Endothelial cell of umbilical vein (primary cell): ENCODE measurements at regions not wholly inside any gene's neighbourhood (a gene's known extent, or its start where the extent isn't known, plus 50 kb on each side); places are given as distances from the start of the nearest gene placed in this dataset.

Experiments
- BruUV-seq: library from RNA; stranded (reverse); fragments of 400-500 nt; replicated peaks from 2 replicates; lab custom pipeline; 2021; lab: Mats Ljungman, UMichigan
- CTCF ChIA-PET: fragments of 300-600, 350-600 bp; sonication (Branson Sonifier 250); formaldehyde crosslinking; loops from one replicate; lab custom pipeline; 2021; ENCODE audit warnings: antibody characterized with exemption, inconsistent platforms; lab: Charles Lee
- POLR2A ChIA-PET: fragments of 300-600, 350-600 bp; sonication (Branson Sonifier 250); formaldehyde crosslinking; loops from one replicate; lab custom pipeline; 2021; ENCODE audit warnings: antibody characterized with exemption, inconsistent platforms; lab: Charles Lee
- DNase-seq: peaks from one replicate; pipeline ENCODE4 v3.0.0-alpha.2; 2011; ENCODE audit warnings: low read depth, low spot score
- FAIRE-seq: peaks from 2 replicates; lab custom pipeline; 2011; peaks lifted over from hg19 to GRCh38; lab: Jason Lieb, UNC
- H2AFZ ChIP-seq: 2 replicates; pipeline ENCODE4 v1.6.0; 2012; ENCODE audit warnings: low read depth, low read length, control low read depth, inconsistent platforms
- H3K27ac ChIP-seq: 2 replicates; pipeline ENCODE4 v1.5.1; 2011; ENCODE audit warnings: low read depth, mild to moderate bottlenecking, control low read depth, low read length, moderate library complexity; ENCODE audit not compliant: insufficient read depth
- H3K27me3 ChIP-seq, 2 experiments: 2 replicates each; pipeline versions ENCODE4 v1.6.0 to v1.6.1; 2011; ENCODE audit warnings: low read length in 2 of 2, mixed read lengths in 1 of 2; ENCODE audit not compliant: control insufficient read depth in 2 of 2, insufficient read depth in 2 of 2
- H3K36me3 ChIP-seq, 2 experiments: 2 replicates in 1 of 2; 3 replicates in 1 of 2; pipeline ENCODE4 v1.5.1; 2011; ENCODE audit warnings: low read length in 2 of 2, mild to moderate bottlenecking in 1 of 2, moderate library complexity in 1 of 2; ENCODE audit not compliant: control insufficient read depth in 2 of 2, insufficient read depth in 2 of 2; ENCODE audit errors: extremely low read depth in 1 of 2
- H3K4me1 ChIP-seq: 3 replicates; pipeline ENCODE4 v1.5.1; 2011; ENCODE audit warnings: mild to moderate bottlenecking, low read length; ENCODE audit not compliant: control insufficient read depth, insufficient read depth; ENCODE audit errors: extremely low read depth
- H3K4me2 ChIP-seq: 2 replicates; pipeline ENCODE4 v1.6.1; 2011; ENCODE audit warnings: low read length, control low read depth, mixed read lengths; ENCODE audit not compliant: insufficient read depth
- H3K4me3 ChIP-seq, 3 experiments: fragments of 200-600 bp in 1 of 3; sonication (generic), shearing (Covaris generic) in 1 of 3; replicated peaks in 1 of 3; 2 replicates each; pipeline ENCODE4 v1.5.1; 2011 to 2016; ENCODE audit warnings: control low read depth in 3 of 3, low read length in 3 of 3, mild to moderate bottlenecking in 2 of 3, inconsistent platforms in 1 of 3, low read depth in 1 of 3, moderate library complexity in 1 of 3; ENCODE audit not compliant: insufficient read depth in 1 of 3
- H3K79me2 ChIP-seq: 2 replicates; pipeline ENCODE4 v1.6.0; 2012; ENCODE audit warnings: low read length, inconsistent platforms; ENCODE audit not compliant: control insufficient read depth, insufficient read depth
- H3K9ac ChIP-seq: replicated peaks from 2 replicates; pipeline ENCODE3; 2011; ENCODE audit warnings: low read length, control low read depth; ENCODE audit not compliant: insufficient read depth; ENCODE audit errors: extremely low read depth
- H3K9me1 ChIP-seq: replicated peaks from 3 replicates; pipeline ENCODE4 v1.6.0; 2011; ENCODE audit warnings: mild to moderate bottlenecking, low read length; ENCODE audit not compliant: control insufficient read depth, insufficient read depth; ENCODE audit errors: extremely low read depth
- H3K9me3 ChIP-seq: replicated peaks from 2 replicates; pipeline ENCODE4 v1.5.1; 2012; ENCODE audit warnings: low read length, inconsistent platforms; ENCODE audit not compliant: control insufficient read depth, insufficient read depth
- H4K20me1 ChIP-seq: replicated peaks from 2 replicates; pipeline ENCODE3; 2011; ENCODE audit warnings: mild to moderate bottlenecking, low read length; ENCODE audit not compliant: control insufficient read depth, insufficient read depth; ENCODE audit errors: extremely low read depth
- EZH2 ChIP-seq: IDR thresholded peaks from 2 replicates; pipeline ENCODE4 v1.6.1; 2012; ENCODE audit warnings: borderline replicate concordance, low read depth, mild to moderate bottlenecking, moderate library complexity, low read length, inconsistent platforms; ENCODE audit not compliant: severe bottlenecking
- FOS ChIP-seq: IDR thresholded peaks from 2 replicates; pipeline ENCODE4 v1.6.1; 2011; ENCODE audit warnings: mild to moderate bottlenecking, low read length, moderate library complexity, borderline replicate concordance; ENCODE audit not compliant: insufficient read depth
- GATA2 ChIP-seq: IDR thresholded peaks from 2 replicates; pipeline ENCODE4 v1.7.0; 2011; ENCODE audit warnings: low read depth, mild to moderate bottlenecking, moderate library complexity, mixed read lengths, low read length; ENCODE audit not compliant: insufficient read length, insufficient read depth
- JUN ChIP-seq: IDR thresholded peaks from 2 replicates; pipeline ENCODE4 v1.6.1; 2011; ENCODE audit warnings: borderline replicate concordance, low read depth; ENCODE audit not compliant: insufficient read length, insufficient read depth
- MYC ChIP-seq: IDR thresholded peaks from one replicate; pipeline ENCODE4 v1.6.1; 2011; ENCODE audit warnings: mild to moderate bottlenecking, low read depth, low read length
- POLR2A ChIP-seq: IDR thresholded peaks from 2 replicates; pipeline ENCODE4 v1.6.1; 2012; ENCODE audit warnings: low read depth, mild to moderate bottlenecking, control low read depth, low read length
- POLR2AphosphoS5 ChIP-seq: IDR thresholded peaks from 2 replicates; pipeline ENCODE4 v1.6.1; 2012; ENCODE audit warnings: low read depth, mild to moderate bottlenecking, control low read depth, low read length, moderate library complexity; ENCODE audit not compliant: insufficient read depth
- dilution Hi-C: fragments of 300-500 bp; cut with MboI; formaldehyde crosslinking; loops from one replicate; pipeline ENCODE4 v1.15.0; 2019; ENCODE audit warnings: low sequenced_read_pairs; ENCODE audit not compliant: extremely low pct_ligation_motif_present
- intact Hi-C: fragments of 100-400 bp; cut with micrococcal nuclease; formaldehyde crosslinking; loops from one replicate; pipeline ENCODE4 v1.10.0; 2022
- TF ChIP-seq, protein P1 (sequence below), 2 donors: IDR thresholded peaks; 1 replicate in 1 of 2; 2 replicates in 1 of 2; pipeline ENCODE4 v1.5.1; 2011; ENCODE audit warnings: low read length in 2 of 2, mild to moderate bottlenecking in 2 of 2, moderate library complexity in 2 of 2, control low read depth in 1 of 2, inconsistent platforms in 1 of 2, low read depth in 1 of 2; ENCODE audit not compliant: insufficient read depth in 1 of 2; ENCODE audit errors: extremely low read depth in 1 of 2
- TF ChIP-seq, protein P2 (sequence below): IDR thresholded peaks from 2 replicates; pipeline ENCODE4 v1.6.1; 2011; ENCODE audit not compliant: insufficient read depth, insufficient read length

DNA sequence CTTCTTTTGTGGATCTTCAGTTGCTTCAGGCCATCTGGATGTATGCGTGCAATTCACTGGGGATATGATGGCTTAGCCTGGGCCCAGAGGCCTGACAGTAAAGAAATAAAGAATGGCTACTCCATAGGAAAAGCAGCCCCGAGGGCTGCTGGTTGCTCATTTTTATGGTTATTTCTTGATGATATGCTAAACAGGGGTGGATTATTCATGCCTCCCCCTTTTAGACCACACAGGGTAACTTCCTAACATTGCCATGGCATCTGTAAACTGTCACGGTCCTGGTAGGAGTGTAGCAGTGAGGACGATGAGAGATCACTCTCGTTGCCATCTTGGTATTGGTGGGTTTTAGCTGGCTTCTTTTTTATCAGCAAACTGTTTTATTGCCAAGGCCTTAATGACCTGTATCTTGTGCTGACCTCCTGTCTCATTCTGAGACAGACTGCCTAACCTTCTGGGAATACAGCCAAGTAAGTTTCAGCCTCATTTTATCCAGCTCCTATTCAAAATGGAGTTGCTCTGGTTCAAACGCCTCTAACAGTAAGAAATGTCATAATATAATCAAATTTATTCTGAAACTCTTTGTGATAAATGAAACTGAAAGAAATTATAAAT is 60.5 kb downstream of the DSEL start:
- ChIA-PET POLR2A (no interaction called here), CTCF (no interaction called here)
- no peak for TF ChIP-seq MYC
- TF ChIP-seq POLR2A = no peak
- no peak for TF ChIP-seq GATA2
- TF ChIP-seq FOS = no peak
- TF ChIP-seq, protein P1, sequence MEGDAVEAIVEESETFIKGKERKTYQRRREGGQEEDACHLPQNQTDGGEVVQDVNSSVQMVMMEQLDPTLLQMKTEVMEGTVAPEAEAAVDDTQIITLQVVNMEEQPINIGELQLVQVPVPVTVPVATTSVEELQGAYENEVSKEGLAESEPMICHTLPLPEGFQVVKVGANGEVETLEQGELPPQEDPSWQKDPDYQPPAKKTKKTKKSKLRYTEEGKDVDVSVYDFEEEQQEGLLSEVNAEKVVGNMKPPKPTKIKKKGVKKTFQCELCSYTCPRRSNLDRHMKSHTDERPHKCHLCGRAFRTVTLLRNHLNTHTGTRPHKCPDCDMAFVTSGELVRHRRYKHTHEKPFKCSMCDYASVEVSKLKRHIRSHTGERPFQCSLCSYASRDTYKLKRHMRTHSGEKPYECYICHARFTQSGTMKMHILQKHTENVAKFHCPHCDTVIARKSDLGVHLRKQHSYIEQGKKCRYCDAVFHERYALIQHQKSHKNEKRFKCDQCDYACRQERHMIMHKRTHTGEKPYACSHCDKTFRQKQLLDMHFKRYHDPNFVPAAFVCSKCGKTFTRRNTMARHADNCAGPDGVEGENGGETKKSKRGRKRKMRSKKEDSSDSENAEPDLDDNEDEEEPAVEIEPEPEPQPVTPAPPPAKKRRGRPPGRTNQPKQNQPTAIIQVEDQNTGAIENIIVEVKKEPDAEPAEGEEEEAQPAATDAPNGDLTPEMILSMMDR (IDR thresholded peaks at IDR 0.05; ENCODE audit: extremely low read depth in 1 of 2, insufficient read depth in 1 of 2, low read depth in 1 of 2, low read length in 2 of 2) = no peak
- no peak for TF ChIP-seq JUN
- TF ChIP-seq, protein P2, sequence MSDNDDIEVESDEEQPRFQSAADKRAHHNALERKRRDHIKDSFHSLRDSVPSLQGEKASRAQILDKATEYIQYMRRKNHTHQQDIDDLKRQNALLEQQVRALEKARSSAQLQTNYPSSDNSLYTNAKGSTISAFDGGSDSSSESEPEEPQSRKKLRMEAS = no peak
- no peak for TF ChIP-seq EZH2
- TF ChIP-seq POLR2AphosphoS5 = no peak
- no peaks in the 10 kb centered on the region for H3K36me3 ChIP-seq
- intact Hi-C loops = no loop called here
- FAIRE-seq (no peak), DNase-seq (no peak)
- H3K27ac ChIP-seq = no peak overlapping the region
- H4K20me1 ChIP-seq = no peaks in the 10 kb centered on the region
- H3K9ac ChIP-seq = no peak overlapping the region
- H2AFZ ChIP-seq = no peak overlapping the region
- no peak overlapping the region for H3K4me2 ChIP-seq
- H3K27me3 ChIP-seq = no peaks in the 10 kb centered on the region
- no peak overlapping the region for H3K4me3 ChIP-seq
- no peaks in the 10 kb centered on the region for H3K9me1 ChIP-seq
- BruUV-seq = no TSS peak
- dilution Hi-C loops = no loop called here
- H3K4me1 ChIP-seq = no peaks in the 10 kb centered on the region
- no peaks in the 10 kb centered on the region for H3K79me2 ChIP-seq
- H3K9me3 ChIP-seq = no peaks in the 10 kb centered on the region
